ENCODE measurements at regions not wholly inside any gene's neighbourhood (a gene's known extent, or its start where the extent isn't known, plus 50 kb on each side); places are given as distances from the start of the nearest gene placed in this dataset.

GRCh38 chr14:66152747-66153146 is 333.4 kb upstream of the CCDC196 start:
- TF ChIP-seq POLR2A (IDR thresholded peaks at IDR 0.05; ENCODE audit: low read length) (no peak), GATA1 (IDR thresholded peaks at IDR 0.05; ENCODE audit: low read depth, low read length) (no peak)

Measured in erythroblast (primary cell).